Stimulated activated memory B cell treated with anti-CD40 and anti-IgM and Interleukin-4, amounts not matched to agents 10 μg/mL and 1 μg/mL and 100 μg/mL, for 72 hours (primary cell): ENCODE measurements at regions not wholly inside any gene's neighbourhood (a gene's known extent, or its start where the extent isn't known, plus 50 kb on each side); places are given as distances from the start of the nearest gene placed in this dataset.
"Not testable (repeated sequence)": the region's sequence is repeated elsewhere in the genome, so short reads cannot be mapped to it uniquely, and the experiment has no call there.

Source experiments
- ATAC-seq: fragments of 150-1000 bp; cut with Tn5 transposase; 2 replicates; pipeline ENCODE4 v1.10.0; 2021
- H3K27ac Mint-ChIP-seq: one replicate; pipeline ENCODE4 v1.8.0; 2022; ENCODE audit warnings: mild to moderate bottlenecking, mixed read lengths
- H3K27me3 Mint-ChIP-seq: one replicate; pipeline ENCODE4 v1.8.0; 2022; ENCODE audit warnings: mixed read lengths
- H3K36me3 Mint-ChIP-seq: one replicate; pipeline ENCODE4 v1.8.0; 2022; ENCODE audit warnings: mixed read lengths
- H3K4me1 Mint-ChIP-seq: one replicate; pipeline ENCODE4 v1.8.0; 2022; ENCODE audit warnings: mixed read lengths
- H3K4me3 Mint-ChIP-seq: one replicate; pipeline ENCODE4 v1.8.0; 2022; ENCODE audit warnings: mild to moderate bottlenecking, moderate library complexity, mixed read lengths
- H3K9me3 Mint-ChIP-seq: one replicate; pipeline ENCODE4 v1.8.0; 2022; ENCODE audit warnings: mixed read lengths

- Mint-ChIP-seq H3K27ac (no peak overlapping the region), H3K4me1 (peaks cover 17% of the 10 kb centered on the region), H3K27me3 (peaks cover 9% of the 10 kb centered on the region), H3K9me3 (no peaks in the 10 kb centered on the region), H3K4me3 (no peak overlapping the region), H3K36me3 (peaks cover 10% of the 10 kb centered on the region)
- ATAC-seq = no peak
These were observed 50.4 kb downstream of the HAPSTR1 start for GRCh38 chr16:9141813-9142212.

- Mint-ChIP-seq H3K27ac (no peak overlapping the region), H3K9me3 (no peaks in the 10 kb centered on the region), H3K4me3 (no peak overlapping the region), H3K36me3 (peaks cover 10% of the 10 kb centered on the region), H3K27me3 (peaks cover 3% of the 10 kb centered on the region), H3K4me1 (peaks cover 12% of the 10 kb centered on the region)
- ATAC-seq = no peak
These were observed 52.7 kb downstream of the HAPSTR1 start for GRCh38 chr16:9144106-9144505.

- H3K4me3 Mint-ChIP-seq = no peak overlapping the region
- H3K4me1 Mint-ChIP-seq = peaks cover 4% of the 10 kb centered on the region
- ATAC-seq = no peak
- peaks cover 3% of the 10 kb centered on the region for H3K9me3 Mint-ChIP-seq
- no peak overlapping the region for H3K27ac Mint-ChIP-seq
- no peaks in the 10 kb centered on the region for H3K27me3 Mint-ChIP-seq
- H3K36me3 Mint-ChIP-seq = no peaks in the 10 kb centered on the region
These were observed 57.1 kb downstream of the HAPSTR1 start for GRCh38 chr16:9148374-9149015.

GRCh38 chr16:9151074-9151473 is 59.6 kb downstream of the HAPSTR1 start:
- Mint-ChIP-seq H3K36me3 (no peaks in the 10 kb centered on the region), H3K4me3 (no peak overlapping the region), H3K9me3 (peaks cover 4% of the 10 kb centered on the region), H3K27ac (no peak overlapping the region), H3K4me1 (no peaks in the 10 kb centered on the region), H3K27me3 (peaks cover 17% of the 10 kb centered on the region)
- no peak for ATAC-seq

GRCh38 chr16:9151597-9151996 is 60.2 kb downstream of the HAPSTR1 start:
- Mint-ChIP-seq H3K4me1 (no peaks in the 10 kb centered on the region), H3K27me3 (peaks cover 17% of the 10 kb centered on the region), H3K36me3 (no peaks in the 10 kb centered on the region), H3K9me3 (peaks cover 4% of the 10 kb centered on the region), H3K27ac (no peak overlapping the region), H3K4me3 (no peak overlapping the region)
- no peak for ATAC-seq

GRCh38 chr16:9152649-9153501 is 61.4 kb downstream of the HAPSTR1 start:
- peaks cover 4% of the 10 kb centered on the region for H3K9me3 Mint-ChIP-seq
- H3K27me3 Mint-ChIP-seq = peaks cover 23% of the 10 kb centered on the region
- ATAC-seq = no peak
- no peaks in the 10 kb centered on the region for H3K4me1 Mint-ChIP-seq
- H3K27ac Mint-ChIP-seq = no peak overlapping the region
- no peak overlapping the region for H3K4me3 Mint-ChIP-seq
- no peaks in the 10 kb centered on the region for H3K36me3 Mint-ChIP-seq

GRCh38 chr16:9153502-9153864 is 62.0 kb downstream of the HAPSTR1 start:
- no peak overlapping the region for H3K4me3 Mint-ChIP-seq
- no peaks in the 10 kb centered on the region for H3K4me1 Mint-ChIP-seq
- ATAC-seq = no peak
- no peak overlapping the region for H3K27ac Mint-ChIP-seq
- peaks cover 4% of the 10 kb centered on the region for H3K9me3 Mint-ChIP-seq
- no peaks in the 10 kb centered on the region for H3K36me3 Mint-ChIP-seq
- peaks cover 30% of the 10 kb centered on the region for H3K27me3 Mint-ChIP-seq

- no peak overlapping the region for H3K4me3 Mint-ChIP-seq
- H3K9me3 Mint-ChIP-seq = peaks cover 4% of the 10 kb centered on the region
- no peaks in the 10 kb centered on the region for H3K36me3 Mint-ChIP-seq
- H3K4me1 Mint-ChIP-seq = peaks cover 1% of the 10 kb centered on the region
- H3K27me3 Mint-ChIP-seq = peaks cover 43% of the 10 kb centered on the region
- no peak overlapping the region for H3K27ac Mint-ChIP-seq
- ATAC-seq = no peak
These were observed 63.3 kb downstream of the HAPSTR1 start for GRCh38 chr16:9154567-9155410.

GRCh38 chr16:9155871-9156270 is 64.4 kb downstream of the HAPSTR1 start:
- no peak for ATAC-seq
- Mint-ChIP-seq H3K4me3 (no peak overlapping the region), H3K27me3 (peaks cover 53% of the 10 kb centered on the region), H3K27ac (no peak overlapping the region), H3K4me1 (peaks cover 9% of the 10 kb centered on the region), H3K9me3 (peaks cover 4% of the 10 kb centered on the region), H3K36me3 (no peaks in the 10 kb centered on the region)

GRCh38 chr16:9159839-9160550 is 68.6 kb downstream of the HAPSTR1 start:
- H3K4me3 Mint-ChIP-seq = no peak overlapping the region
- no peak for ATAC-seq

GRCh38 chr16:9160551-9160911 is 69.1 kb downstream of the HAPSTR1 start:
- H3K9me3 Mint-ChIP-seq = no peaks in the 10 kb centered on the region
- no peak overlapping the region for H3K27ac Mint-ChIP-seq
- no peak for ATAC-seq
- no peaks in the 10 kb centered on the region for H3K36me3 Mint-ChIP-seq
- peaks cover 9% of the 10 kb centered on the region for H3K4me1 Mint-ChIP-seq
- H3K4me3 Mint-ChIP-seq = no peak overlapping the region
- H3K27me3 Mint-ChIP-seq = peaks cover 37% of the 10 kb centered on the region

More at GRCh38 chr16:9159839-9160550, 68.6 kb downstream of the HAPSTR1 start:
- Mint-ChIP-seq H3K27me3 (peaks cover 43% of the 10 kb centered on the region), H3K27ac (no peak overlapping the region), H3K4me1 (peaks cover 9% of the 10 kb centered on the region), H3K9me3 (no peaks in the 10 kb centered on the region), H3K36me3 (no peaks in the 10 kb centered on the region)

- Mint-ChIP-seq H3K36me3 (no peaks in the 10 kb centered on the region), H3K9me3 (no peaks in the 10 kb centered on the region), H3K27ac (no peak overlapping the region), H3K4me3 (no peak overlapping the region), H3K27me3 (peaks cover 10% of the 10 kb centered on the region), H3K4me1 (peaks cover 10% of the 10 kb centered on the region)
- no peak for ATAC-seq
These were observed 74.2 kb downstream of the HAPSTR1 start for GRCh38 chr16:9165681-9166080.

GRCh38 chr16:9166326-9166993 is 75.0 kb downstream of the HAPSTR1 start:
- ATAC-seq, H3K4me1 Mint-ChIP-seq, H3K27me3 Mint-ChIP-seq, H3K4me3 Mint-ChIP-seq, H3K9me3 Mint-ChIP-seq, H3K36me3 Mint-ChIP-seq, H3K27ac Mint-ChIP-seq: not testable (repeated sequence)

- Mint-ChIP-seq H3K4me3 (no peak overlapping the region), H3K9me3 (no peaks in the 10 kb centered on the region), H3K27me3 (peaks cover 17% of the 10 kb centered on the region), H3K36me3 (no peaks in the 10 kb centered on the region), H3K4me1 (peaks cover 10% of the 10 kb centered on the region), H3K27ac (no peak overlapping the region)
- ATAC-seq = no peak
These were observed 77.7 kb downstream of the HAPSTR1 start for GRCh38 chr16:9169094-9169493.
